NCI-H2227 (cell line): ENCODE measurements at regions not wholly inside any gene's neighbourhood (a gene's known extent, or its start where the extent isn't known, plus 50 kb on each side); places are given as distances from the start of the nearest gene placed in this dataset.

ENCODE experiments used
- DNase-seq: peaks from one replicate; lab custom pipeline; 2025; ENCODE audit not compliant: unreplicated experiment; lab: John Stamatoyannopoulos, UW

DNA sequence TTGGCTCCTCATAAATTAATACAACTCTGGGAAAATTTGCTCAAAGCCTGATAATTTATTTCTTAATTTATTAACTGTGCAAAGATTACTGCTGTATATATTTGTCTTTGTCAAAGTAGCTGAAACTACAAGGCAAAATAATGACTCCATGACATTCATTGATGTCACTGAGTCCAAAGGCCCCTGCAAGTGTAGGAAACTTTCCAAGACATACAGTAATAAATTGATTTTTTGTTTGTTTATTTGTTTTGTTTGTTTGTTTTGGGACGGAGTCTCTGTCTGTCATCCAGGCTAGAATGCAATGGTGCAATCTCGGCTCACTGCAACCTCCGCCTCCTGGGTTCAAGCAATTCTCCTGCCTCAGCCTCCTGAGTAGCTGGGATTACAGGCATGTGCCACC is 96.8 kb upstream of the LPP start:
- DNase-seq, result no peak

DNA sequence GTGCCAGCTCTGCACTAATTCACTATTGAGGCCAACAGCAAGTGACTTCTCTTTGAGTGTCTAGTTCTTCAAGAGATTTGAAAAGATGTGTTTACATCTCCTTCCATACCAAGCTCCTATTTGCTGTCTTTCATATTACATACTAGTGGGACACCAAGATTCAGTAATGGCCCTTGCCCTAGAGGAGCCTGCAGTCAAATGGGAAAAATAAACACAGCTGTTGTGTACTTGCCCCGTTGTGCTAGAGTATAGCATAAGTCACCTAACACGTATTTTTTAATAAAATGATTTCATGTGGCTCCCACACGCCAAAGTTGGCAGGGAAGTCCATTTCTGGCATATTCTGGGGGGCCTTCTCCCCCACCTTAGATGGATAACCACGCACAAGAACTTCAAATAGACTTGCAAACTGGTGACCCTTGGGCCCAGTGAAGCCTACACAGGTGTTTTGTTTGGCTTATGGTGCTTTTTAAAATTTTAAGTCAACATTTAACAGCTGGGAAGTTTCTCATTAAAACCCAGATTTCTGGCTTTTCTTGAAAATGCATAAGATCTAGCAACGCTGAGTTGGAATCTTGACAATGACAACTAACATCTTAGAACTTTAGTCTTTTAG is 95.3 kb upstream of the LPP start:
- no peak for DNase-seq

DNA sequence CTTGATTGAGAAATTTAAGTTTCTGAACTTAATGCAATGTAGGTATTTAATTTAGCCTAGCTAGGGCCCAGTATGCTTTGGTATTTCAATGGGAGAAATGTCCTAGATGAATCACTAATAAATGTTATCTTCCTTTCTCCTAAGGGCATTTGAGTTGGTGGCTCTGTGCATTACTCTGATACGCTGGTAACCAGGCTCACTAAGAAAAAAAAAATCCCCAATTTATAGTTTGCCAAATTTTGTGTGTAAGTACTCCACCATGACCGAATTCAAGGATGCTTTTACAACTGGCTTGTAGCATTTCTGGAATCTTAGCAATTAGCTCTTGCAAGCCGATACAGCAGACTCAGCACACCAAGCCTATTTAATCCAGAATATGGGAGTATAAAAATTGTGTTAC is 94.6 kb upstream of the LPP start:
- DNase-seq, result no peak

DNA sequence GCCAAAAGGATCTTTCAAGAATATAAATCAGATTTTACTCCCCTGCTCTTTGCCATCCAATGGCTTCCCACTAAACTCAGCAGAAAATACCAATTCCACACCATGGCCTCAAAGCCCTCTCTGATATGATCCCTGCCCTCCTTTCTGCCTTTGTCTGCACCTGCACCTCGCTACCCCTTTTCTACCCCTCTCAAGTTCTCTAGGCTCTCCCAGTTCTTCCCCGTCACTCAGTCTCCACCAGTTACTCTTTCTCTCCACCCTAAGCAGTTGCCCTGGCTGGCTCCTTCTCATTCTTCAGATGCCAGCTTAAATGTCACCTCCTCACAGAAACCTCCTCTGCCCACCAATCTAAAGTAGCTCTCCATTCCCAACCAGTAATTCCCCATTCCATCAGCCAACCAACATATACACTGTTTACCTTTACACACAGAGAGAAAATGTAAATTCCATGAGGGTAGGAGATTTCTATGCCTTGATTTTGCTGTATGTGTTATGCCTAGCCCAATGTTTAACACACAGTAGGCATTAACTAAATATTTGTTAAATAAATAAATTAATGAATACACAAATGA is 93.6 kb upstream of the LPP start:
- no peak for DNase-seq

DNA sequence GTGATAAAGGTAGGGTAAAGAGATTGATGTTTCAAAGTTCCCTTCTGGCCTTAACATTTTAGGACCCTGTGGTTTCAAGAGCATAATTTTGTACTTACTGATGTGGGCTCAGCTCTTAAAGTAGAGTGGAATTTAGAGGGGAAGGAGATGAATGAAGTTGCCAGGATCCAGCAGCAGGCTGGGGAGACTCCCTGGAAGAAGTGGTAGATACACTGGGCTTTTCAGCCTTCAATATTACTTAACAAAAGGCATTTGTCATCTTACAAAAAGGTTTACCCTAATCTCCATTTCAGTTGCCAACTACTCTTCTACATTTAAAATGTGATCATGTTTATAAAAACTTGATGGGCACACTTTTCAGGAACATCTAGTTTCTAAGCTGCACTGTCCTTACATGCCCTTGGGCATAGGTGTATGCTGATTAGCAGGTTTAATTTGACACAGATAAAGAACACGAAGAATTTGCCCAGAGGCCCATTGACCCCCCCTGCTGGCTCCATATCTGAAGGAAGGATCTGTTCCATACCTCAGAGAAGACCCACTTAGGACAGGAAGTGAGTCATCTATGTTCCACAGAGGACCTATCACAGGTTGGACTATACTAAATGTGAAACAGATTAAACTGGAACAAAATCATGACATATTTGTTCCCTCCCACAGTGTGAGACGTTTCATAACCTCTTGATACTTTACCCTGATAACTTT is 93.0 kb upstream of the LPP start:
- DNase-seq, result no peak

DNA sequence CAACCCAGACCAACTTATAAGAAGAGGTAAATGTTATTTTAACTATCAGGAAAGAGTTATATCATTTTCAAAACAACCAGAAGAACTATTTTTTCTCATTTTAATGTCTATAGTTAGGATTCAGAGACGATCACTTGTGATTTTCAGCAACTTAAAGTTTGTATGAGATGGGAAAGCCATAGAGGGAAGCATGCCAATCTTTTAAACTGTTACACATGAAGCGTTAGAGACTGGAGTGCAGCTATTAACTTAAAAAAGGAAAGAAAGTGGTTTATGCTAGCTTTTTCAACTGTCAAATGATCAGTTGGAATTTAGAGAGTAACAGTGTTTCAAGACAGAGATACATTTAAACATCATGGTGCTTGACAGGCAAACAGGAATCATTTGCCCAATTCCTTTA is 91.7 kb upstream of the LPP start:
- DNase-seq, result no peak

DNA sequence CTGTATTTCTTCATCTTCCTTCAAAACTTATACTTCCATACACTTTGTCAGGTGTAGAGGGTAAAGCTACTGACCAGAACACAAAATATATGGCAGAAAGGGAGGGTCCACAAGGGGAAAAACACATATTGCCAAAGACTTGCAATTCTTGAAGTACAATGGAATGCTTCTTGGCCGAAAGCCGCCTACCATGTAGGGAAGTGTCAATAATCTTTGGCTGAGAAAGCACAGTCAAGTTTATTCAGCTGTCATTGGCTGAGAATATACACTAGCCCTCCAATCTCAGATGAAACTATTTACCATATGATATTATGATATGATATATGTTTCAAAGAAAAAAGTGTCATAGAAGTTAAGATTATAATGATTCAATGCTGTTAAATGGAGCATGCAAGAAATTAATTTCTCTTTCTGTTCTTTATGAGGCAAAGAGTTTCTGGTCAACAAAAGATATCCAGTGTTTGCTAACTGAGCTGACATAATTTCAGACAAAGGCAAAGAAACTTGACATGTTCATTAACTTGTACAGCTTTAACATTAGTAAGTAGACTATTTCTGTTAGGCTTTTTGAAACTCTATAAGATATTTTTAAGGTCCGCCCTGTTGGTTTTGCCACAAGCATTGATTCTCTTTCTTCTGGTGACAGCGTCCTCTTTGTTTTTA is 89.0 kb upstream of the LPP start:
- DNase-seq, result no peak

DNA sequence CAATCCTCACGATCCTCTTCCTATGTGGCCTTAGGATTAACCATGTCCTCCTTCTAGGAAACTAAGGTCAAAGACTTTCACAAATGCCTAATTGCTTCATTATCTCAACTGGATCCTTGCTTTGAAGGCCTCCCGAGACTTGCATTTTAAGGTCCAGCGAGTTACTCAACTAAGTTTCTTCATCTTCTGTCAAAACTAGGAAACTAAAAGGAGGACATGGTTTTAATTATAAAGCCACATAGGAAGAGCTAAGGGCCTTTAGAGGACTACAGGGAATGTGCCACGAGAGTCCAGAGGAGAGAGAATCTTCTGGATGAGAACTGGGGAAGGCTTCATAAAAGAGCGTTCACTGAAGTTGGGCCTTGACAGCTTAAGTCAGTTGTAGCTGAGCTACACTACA is 87.8 kb upstream of the LPP start:
- no peak for DNase-seq

DNA sequence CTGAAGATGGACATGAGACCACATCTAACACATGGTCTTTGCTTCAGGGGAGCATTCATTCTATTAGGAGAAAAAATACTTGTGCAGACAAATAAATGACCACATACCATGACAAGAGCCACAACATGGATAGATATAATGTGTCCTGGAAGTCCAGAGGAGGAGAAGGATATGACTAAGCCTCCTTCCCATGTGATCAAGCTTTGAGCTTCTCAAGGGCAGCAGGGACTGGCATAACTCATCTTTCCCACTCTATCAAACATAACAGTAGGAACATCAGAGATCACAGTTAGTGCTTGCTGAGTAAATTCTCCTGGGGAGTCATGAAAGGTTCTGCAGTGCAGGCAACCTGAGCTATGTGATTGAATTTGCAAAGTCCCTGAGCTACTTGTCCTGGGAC is 86.0 kb upstream of the LPP start:
- no peak for DNase-seq

DNA sequence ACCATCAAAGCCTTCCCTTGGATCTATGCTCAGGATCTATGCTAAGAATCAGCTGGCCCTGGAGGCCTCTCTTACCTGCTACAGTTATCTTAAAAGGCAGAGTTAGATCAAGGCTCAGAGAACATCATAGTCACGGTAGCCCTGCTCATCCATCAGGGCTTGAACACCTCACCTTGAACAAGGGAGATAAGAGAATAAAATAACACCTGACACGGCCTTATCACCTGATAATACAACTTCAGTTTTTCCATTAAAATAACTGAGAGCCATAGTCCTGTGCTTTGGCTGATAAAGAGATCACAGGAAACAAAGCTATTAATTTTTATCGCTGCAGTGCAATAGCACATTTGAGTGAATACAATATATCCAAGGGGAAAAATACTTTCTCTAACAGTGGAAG is 85.6 kb upstream of the LPP start:
- DNase-seq, result no peak

DNA sequence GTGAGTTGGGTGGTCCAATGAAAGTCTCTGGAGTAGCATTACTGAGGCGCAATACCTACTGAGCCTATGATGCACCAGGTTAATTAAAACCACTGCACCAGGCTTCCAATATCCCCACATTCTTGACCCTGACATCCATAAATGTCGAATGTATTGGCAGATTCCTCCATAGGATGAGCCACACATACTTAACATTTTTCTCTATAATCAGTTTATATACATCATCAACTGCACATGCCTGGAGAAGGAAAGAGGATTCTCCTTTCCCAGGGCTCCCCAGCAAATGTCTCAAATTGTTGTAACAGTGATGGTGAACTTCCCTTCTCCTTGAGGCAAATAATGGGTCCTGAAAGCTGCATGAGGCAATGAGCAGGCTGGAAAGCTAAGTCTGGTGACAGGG is 82.3 kb upstream of the LPP start:
- DNase-seq, result no peak

DNA sequence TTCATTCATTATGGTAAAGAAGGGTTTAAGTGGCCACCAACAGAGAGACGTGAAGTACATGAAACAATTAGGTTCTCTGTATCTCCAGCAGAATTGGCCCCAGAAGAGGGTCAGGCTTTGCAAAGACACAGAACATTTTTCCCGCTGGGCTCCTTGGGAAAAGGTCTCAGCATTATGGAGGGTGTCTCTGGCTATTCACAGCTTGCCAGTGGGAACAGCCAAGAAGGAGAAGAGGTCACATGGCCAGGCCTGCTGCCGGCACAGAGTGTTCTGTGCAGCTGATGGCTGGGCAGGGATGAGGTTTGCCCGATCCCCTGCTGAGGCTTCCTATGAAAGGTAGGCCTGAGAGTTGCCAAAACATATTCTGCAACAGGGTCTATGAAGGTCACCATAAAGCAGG is 77.8 kb upstream of the LPP start:
- DNase-seq, result no peak

DNA sequence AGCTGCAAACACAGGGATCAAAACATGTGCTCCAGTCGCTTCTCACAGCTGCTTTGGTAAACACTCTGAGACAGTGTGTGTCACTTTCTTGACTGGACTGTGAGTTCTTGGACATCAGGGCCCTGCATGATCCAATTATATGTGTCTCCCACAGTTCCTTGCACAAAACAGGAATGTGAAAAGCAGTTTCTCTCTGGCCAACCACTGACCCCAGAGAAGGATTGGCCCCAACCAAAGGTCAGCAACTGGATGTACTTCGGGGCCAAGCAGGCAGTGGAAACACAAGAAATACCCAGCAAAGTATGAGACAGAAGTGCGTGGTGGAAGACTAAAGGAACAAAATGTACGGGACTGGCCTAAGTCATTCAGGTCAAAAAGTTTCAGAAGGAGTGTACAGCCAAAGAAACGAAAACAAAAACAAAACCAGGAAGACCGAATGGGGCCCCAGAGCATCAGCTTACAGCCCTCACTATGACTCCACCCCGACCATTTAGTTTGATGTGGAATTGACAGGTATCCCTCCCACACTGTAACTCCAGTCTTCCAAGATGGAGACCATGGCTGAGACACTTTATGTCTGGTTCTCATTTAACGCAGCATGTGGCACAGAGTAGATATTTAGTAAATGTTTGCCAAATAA is 76.7 kb upstream of the LPP start:
- DNase-seq, result no peak

DNA sequence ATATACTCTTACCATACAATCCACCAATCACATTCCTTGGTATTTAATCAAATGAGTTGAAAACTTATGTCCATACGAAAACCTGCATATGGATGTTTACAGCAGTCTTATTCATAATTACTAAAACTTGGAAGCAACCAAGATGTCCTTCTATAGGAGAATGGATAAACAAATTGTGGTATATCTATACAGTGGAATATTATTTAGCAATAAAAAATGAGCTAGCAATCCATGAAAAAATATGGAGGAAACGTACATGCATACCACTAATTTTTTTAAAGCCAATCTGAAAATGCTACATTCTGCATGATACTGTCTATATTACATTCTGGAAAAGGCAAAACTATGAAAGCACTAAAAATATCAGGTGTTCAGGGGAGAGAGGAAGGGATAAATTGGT is 73.9 kb upstream of the LPP start:
- no peak for DNase-seq

DNA sequence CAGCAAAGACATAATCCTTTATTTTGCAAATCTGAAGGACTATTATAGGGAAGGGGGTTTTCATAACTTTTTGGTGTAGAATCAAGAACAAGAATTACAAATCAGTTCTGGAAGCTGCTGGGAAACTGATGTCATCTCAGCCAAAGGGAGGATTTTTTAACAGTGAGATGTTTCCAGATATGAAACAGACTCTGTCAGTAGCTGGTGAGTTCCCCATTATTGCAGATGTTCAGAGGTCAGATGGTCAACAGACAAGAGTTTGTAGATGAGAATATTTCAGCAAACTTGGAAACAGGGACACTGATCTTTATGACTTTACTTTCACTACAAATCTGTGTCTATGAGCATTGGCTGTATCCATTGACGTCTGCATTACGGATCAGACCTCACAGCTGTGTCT is 71.9 kb upstream of the LPP start:
- no peak for DNase-seq

DNA sequence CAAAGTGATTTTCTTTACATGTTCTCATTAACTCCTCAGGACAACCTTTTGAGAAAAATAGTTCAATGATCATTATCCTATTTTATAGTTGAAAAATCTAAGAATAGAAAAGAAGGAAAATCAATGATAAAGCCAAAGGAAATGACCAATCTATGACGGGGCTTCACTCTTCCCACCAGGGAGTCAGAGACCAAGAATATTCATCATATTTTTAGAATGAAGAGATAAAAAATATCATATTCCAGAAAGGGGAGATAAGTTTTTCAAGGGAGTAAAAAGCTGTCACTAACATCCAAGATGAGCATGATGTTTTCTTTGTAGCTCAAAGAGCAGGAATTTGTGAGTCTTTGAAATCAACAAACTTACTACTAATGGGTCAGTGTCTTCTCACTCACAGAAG is 71.5 kb upstream of the LPP start:
- no peak for DNase-seq

DNA sequence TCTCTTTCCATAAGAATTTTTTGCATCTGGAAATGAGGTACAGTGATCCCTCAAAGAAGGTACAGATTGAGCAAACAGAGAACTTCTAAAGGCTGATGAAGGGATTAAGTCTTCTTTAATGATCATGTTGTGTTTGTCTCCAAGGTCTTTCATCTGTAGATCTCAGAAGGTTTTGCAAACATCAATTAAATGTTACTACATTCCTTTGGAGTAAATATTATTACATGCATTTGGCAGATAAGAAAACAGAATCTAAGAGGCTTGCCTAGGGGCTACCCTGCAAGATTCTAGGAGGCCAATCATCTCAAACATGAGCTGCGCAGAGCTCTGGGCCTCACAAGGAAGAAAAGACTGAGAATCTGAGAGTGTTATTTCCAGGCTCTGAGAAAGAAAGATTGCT is 70.9 kb upstream of the LPP start:
- no peak for DNase-seq

DNA sequence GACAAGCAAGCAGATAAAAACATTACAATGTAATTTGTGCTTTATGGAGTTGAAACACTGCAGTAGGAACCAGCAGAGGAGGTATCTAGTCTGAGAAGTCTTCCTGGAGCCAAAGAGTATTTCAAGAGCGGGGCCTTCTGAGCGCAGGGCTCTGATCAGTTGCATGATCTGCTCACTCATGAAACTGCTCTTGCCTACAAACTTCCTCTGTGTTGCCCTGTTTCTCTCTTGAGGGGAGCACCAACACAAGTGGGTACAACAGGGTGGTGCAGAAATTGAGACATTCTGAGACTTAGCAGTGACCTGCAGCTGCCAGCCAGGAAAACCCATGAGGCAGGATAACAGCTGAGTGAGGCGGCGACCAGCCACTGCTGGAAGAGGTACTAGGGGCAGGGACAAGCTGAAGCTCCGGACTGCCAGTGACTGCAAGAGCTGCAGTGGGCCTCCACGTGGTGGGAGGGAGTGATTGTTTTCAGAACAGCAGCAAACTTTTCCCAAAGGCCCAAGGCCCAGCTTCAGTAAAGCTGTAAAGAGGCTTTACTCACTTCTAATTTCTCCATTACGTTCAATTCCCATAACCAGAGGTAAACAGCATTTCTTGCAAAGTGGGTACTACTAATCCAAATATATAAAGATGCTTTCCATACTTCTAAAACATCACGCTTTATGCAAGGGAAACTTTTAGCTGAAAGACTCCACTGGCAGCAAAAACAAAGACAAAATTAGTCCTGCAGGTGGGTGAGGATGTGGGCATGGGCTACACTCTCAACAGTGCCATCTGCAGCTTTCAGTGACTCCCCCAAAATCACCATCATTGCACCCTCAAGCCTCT is 69.0 kb upstream of the LPP start:
- no peak for DNase-seq

DNA sequence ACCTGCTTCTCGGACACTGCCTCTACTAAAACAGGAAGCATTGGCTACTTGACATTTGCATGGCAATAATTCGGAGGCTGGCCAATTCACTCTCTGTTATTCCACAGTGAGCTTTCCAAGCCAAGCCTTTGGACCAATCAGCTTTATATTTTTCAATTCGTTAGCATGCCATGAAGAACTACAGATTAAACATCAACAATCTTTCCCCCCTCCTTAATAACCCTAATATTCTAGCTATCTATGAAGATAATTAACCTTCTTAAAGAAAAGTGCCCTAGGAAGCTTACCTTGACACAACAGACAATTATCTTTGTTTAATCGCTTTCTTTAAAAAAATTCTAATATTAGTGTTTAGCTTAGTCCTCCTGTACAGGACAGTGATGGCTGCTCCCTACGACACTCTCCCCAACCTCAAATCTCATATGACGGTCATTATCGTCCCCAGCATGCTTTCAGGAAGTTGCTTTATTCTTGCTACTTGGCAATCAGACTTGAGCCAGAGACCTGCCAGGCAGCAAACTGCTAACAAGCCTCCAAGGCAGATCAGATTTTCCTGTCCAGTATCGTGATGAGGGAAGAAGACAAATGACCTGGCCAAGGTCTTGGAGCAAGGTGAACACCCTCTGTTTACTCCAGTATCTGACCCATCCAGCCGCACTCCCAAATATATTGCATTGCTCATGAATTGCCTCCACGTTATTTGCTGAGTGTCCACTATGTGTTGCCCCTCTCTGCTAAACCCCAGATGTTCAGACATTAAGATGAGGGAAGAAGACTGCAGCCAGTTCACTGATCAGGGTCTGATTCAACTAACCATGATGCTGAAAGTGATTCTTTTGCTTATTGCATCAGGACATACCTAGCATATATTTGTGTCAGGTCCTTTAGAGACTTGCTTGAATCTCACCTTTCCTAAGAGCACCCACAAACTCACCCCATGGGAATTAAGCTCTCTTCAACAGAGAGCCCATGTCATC is 68.1 kb upstream of the LPP start:
- DNase-seq, result no peak
